GM21723 (cell line): ENCODE measurements at regions not wholly inside any gene's neighbourhood (a gene's known extent, or its start where the extent isn't known, plus 50 kb on each side); places are given as distances from the start of the nearest gene placed in this dataset.

Experiments used
- ATAC-seq: cut with Tn5 transposase; IDR thresholded peaks from one replicate; pipeline ENCODE4 v1.9.1; 2021; ENCODE audit warnings: mild to moderate bottlenecking, moderate library complexity; ENCODE audit not compliant: unreplicated experiment

- ATAC-seq: no peak
Measured at GRCh38 chr10:3016016-3016415, 51.3 kb upstream of the PFKP start.

DNA sequence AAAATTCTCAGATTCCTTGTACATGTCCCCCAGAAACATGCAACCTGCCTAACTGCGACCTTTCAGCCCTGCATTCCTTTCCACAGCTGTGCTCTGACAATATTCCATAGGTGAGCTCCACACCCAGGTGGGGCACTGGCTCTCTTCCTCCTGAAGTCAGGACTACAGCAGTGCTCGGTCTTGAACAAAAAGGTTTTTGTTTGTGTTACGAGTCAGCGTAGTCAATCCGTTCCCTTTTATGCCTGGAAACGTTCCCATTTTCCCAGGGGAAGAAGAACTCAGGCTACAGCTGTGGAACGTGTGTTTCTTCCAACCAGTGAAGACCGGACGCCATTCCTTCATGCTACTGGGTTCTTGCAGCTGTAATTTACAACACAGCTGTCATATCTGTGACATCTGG, 52.4 kb upstream of the PFKP start:
- ATAC-seq: no peak

GRCh38 chr10:3012223-3012622, 55.1 kb upstream of the PFKP start:
- ATAC-seq: no peak

DNA sequence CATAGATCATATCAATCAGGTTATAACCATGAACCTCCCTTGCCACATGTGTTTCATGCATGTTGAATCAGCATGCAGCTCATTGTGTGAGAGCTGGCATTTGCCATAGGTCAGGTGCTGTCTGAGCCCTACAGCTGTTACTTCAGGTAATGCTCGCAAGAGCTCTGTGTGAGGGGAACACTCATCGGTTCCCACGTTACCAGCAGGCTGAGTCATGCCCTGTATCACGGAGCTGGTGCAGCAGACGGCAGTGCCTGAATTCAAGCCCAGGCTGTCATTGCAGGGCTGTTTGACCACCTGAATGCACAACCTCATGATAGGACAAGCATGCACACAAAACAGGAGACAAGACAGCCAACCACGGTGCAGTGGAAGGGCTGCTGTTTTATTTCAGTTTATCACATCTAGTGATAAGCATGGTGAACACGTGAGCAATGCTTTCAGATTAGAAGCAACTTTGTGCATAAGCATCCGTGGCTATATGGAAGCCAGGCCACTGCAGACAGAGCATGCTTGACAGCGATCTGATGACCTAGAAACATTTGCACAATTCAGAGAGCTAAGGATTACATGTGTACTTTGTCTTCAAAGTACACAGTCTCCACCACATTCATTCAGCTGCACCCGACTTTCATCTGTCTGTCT, 56.4 kb upstream of the PFKP start:
- no peak for ATAC-seq

GRCh38 chr10:3010334-3010733, 57.0 kb upstream of the PFKP start:
- no peak for ATAC-seq

GRCh38 chr10:3009341-3009740, 58.0 kb upstream of the PFKP start:
- ATAC-seq: no peak

DNA sequence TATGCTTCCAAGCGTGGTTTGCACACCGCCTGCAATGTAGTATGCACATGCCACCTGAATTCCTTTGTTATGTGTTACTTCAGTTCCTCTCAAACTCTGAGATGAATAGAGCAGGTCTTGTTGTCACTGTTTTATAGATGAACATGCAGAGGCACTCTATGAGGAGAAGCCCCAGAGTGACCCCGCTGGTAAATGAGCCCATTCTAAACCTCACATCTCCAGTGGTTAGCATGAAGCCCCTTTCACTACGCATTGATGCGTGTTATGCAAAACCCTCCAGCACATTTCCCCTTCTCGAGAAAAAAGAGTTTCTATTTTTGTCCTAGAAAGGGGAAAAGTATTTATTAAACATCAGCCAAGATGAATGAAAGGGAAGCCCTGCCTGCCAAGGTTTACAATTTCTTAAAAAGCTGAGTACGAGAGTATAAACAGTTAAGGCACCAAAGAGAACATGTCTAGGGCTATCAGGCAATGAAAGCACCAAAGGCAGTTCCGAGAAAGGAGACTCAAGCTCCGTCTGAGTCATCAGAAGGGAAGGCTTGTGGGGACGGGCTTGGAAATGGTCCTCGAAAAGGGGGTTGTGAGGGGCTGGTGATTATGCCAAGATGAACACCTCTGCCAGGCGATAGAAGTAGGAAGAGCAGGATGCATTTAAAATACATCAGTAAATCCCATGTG, 58.7 kb upstream of the PFKP start:
- ATAC-seq: no peak

GRCh38 chr10:3006607-3007006, 60.7 kb upstream of the PFKP start:
- no peak for ATAC-seq

GRCh38 chr10:3006093-3006492, 61.3 kb upstream of the PFKP start:
- no peak for ATAC-seq

DNA sequence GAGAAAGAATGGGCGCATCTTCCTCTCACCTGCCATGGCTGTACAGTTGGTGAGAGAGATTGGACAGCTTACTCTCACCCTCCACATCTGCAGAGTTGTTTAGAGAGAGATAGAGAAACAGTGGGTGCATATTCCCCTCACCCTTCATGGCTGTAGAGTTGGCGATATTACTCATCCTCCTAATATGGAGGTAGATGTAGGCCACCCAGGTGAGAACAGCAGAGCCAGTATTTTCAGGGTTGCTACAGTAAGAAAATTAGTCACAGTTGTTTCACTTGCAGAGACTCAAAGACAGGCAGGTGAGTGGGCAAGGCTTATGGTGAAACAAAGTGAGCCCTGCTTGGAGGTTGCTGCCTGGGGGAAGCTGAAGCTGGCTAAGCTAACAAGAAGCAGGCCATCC, 65.0 kb upstream of the PFKP start:
- no peak for ATAC-seq

GRCh38 chr10:3000048-3000447, 67.3 kb upstream of the PFKP start:
- ATAC-seq: no peak

DNA sequence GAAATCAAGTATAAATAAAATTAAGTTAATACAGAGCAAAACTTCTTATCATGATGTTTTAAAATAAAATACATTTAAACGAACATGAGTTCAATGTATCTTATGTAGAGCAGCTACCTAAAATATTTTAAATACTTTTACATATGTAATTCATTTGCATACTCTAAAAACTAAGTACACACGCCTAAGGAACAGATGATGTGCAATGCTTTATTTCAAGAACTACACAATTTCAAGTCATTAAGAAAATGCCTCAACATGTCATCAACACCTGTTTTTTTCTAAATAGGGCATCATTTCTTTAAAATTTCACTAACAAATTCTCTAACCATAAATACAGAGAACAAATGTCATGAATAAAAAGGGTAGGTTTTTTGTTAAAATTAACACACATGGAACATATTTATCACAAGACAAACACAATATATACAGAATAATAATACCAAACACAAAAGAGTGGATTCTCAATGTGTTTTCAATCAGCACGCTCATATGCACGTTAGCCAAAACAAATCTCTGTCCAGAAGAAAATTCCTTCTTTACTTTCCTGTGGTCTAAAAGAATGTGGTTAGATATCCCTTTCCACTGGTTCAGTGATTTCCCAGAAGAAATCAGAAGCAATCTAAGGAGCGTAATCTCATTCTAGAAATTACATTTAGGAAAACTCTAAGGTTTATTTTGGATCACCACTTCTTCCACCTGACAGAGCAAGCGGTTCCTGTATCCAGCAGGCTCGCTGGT, 73.0 kb upstream of the PFKP start:
- ATAC-seq: no peak

GRCh38 chr10:2993636-2994035, 73.7 kb upstream of the PFKP start:
- ATAC-seq: no peak

DNA sequence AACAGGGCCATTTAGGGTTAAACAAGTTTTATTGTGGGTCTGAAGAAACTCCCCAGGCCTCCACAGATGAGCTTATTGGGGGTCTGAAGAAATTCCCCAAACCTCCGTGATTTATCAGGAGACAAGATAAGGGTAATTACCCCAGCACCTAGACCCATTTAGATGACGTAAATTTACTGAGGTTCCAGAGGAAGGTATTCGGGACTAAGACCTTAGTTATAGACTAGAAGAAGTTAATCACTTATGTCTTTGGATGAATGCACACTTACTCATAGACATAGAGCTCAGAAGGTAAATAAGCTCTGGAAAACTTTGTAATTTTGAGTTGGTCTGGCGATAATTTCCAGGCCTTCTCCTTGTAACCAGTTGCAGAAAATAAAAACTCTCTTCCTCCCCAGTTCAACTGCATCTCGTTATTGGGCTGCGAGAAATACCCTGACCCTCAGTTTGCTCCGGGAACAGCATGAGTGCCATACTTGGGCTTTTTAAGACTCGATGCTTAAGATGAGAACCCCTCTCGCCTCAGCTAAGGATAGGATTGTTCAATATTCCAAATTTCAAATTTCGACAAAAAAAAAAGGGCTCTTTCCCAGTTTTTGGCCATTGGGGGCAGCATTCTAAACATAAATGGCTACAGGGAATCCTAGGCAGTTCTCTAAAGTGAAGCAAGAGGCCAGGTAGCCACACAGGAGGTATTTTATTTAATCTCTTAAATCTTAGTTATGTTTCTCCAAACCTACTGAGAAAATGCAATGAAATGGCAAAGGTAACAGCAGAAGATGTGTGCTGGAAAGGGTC, 74.7 kb upstream of the PFKP start:
- ATAC-seq: no peak

DNA sequence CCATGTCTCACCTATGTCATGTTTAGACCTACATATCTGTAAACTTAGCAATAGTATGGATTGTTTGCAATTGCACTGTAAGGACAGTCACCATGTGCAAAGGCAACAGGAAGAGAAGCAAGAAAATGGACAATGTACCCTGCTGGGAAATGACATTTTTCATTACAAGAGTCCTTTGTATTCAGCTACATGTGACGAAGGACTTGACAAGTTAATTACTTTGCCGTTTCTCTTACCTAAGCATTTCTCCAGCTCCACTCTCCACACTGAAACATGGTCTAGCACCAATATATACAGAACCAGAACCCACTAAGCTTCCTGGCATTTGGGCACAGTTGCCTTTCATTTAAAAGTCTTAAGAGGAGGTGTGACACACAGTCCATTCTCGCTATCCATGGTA, 76.6 kb upstream of the PFKP start:
- ATAC-seq: no peak

- ATAC-seq: no peak
Measured at GRCh38 chr10:2989292-2989947, 77.9 kb upstream of the PFKP start.

- ATAC-seq: no peak
Measured at GRCh38 chr10:2987185-2987768, 80.1 kb upstream of the PFKP start.

GRCh38 chr10:2986391-2986801, 81.0 kb upstream of the PFKP start:
- peak; percentile 49 for ATAC-seq

GRCh38 chr10:2985729-2986232, 81.6 kb upstream of the PFKP start:
- ATAC-seq: no peak

- ATAC-seq: no peak
Measured at GRCh38 chr10:2984682-2985081, 82.7 kb upstream of the PFKP start.
